Activated CD4-positive, alpha-beta T cell treated with anti-CD3 and anti-CD28 coated beads, Interleukin-2, amount 10 ng/mL, durations not matched to agents 24 days and 14 days (primary cell): ENCODE measurements at regions not wholly inside any gene's neighbourhood (a gene's known extent, or its start where the extent isn't known, plus 50 kb on each side); places are given as distances from the start of the nearest gene placed in this dataset.
"Not testable (repeated sequence)": the region's sequence is repeated elsewhere in the genome, so short reads cannot be mapped to it uniquely, and the experiment has no call there.

Experiments used
- DNase-seq: peaks from one replicate; pipeline ENCODE4 v3.0.0; 2022
- H3K27ac Mint-ChIP-seq: one replicate; pipeline ENCODE4 v1.8.0; 2022; ENCODE audit warnings: mild to moderate bottlenecking, mixed read lengths
- H3K27me3 Mint-ChIP-seq: one replicate; pipeline ENCODE4 v1.8.0; 2022; ENCODE audit warnings: mixed read lengths
- H3K36me3 Mint-ChIP-seq: one replicate; pipeline ENCODE4 v1.8.0; 2022; ENCODE audit warnings: low read depth, mild to moderate bottlenecking, mixed read lengths
- H3K4me1 Mint-ChIP-seq: one replicate; pipeline ENCODE4 v1.8.0; 2021; ENCODE audit warnings: mixed read lengths
- H3K4me3 Mint-ChIP-seq: one replicate; pipeline ENCODE4 v1.8.0; 2022; ENCODE audit warnings: mild to moderate bottlenecking, moderate library complexity, mixed read lengths
- H3K9me3 Mint-ChIP-seq: one replicate; pipeline ENCODE4 v1.8.0; 2021; ENCODE audit warnings: mixed read lengths
- intact Hi-C: fragments of 100-400 bp; cut with micrococcal nuclease; formaldehyde crosslinking; loops from one replicate; pipeline ENCODE4 v1.15.1; 2023

- H3K4me1 Mint-ChIP-seq, result no peaks in the 10 kb centered on the region
- no peaks in the 10 kb centered on the region for H3K36me3 Mint-ChIP-seq
- H3K9me3 Mint-ChIP-seq, result no peaks in the 10 kb centered on the region
- H3K4me3 Mint-ChIP-seq, result no peak overlapping the region
- no peak overlapping the region for H3K27ac Mint-ChIP-seq
- intact Hi-C loops, result no loop called here
- DNase-seq, result no peak
- no peaks in the 10 kb centered on the region for H3K27me3 Mint-ChIP-seq
Observed at GRCh38 chr1:219081943-219082925, 91.4 kb upstream of the LYPLAL1 start.

GRCh38 chr1:219083631-219084030 lies 90.0 kb upstream of the LYPLAL1 start:
- Mint-ChIP-seq H3K4me3 (no peak overlapping the region), H3K27ac (no peak overlapping the region), H3K9me3 (no peaks in the 10 kb centered on the region), H3K4me1 (no peaks in the 10 kb centered on the region), H3K27me3 (no peaks in the 10 kb centered on the region), H3K36me3 (no peaks in the 10 kb centered on the region)
- DNase-seq, result no peak
- intact Hi-C loops, result no loop called here

DNA sequence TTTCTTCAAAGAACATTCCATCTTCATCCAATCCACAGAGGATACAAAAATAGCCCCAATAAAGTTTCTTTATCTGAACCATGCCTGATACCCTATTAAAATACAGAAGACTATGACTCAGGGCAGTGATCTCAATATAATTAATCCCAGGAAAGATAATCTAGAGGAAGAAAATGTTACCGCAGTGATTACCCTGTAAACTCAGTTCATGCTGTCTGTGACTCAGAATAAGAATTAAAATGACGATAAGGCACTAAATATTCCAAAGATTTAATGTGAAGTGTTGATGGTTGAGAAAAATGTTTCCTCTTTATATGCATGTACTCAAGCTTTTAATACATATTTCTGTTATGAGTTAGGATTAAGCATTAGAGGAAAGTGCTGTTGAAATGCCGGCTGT lies 88.6 kb upstream of the LYPLAL1 start:
- Mint-ChIP-seq H3K27me3 (no peaks in the 10 kb centered on the region), H3K9me3 (no peaks in the 10 kb centered on the region), H3K27ac (no peak overlapping the region), H3K36me3 (no peaks in the 10 kb centered on the region), H3K4me3 (no peak overlapping the region), H3K4me1 (no peaks in the 10 kb centered on the region)
- intact Hi-C loops, result no loop called here
- no peak for DNase-seq

GRCh38 chr1:219085988-219086387 lies 87.7 kb upstream of the LYPLAL1 start:
- H3K27me3 Mint-ChIP-seq, result no peaks in the 10 kb centered on the region
- no peak for DNase-seq
- H3K9me3 Mint-ChIP-seq, result no peaks in the 10 kb centered on the region
- intact Hi-C loops, result no loop called here
- H3K4me3 Mint-ChIP-seq, result no peak overlapping the region
- H3K27ac Mint-ChIP-seq, result no peak overlapping the region
- no peaks in the 10 kb centered on the region for H3K4me1 Mint-ChIP-seq
- H3K36me3 Mint-ChIP-seq, result no peaks in the 10 kb centered on the region

DNA sequence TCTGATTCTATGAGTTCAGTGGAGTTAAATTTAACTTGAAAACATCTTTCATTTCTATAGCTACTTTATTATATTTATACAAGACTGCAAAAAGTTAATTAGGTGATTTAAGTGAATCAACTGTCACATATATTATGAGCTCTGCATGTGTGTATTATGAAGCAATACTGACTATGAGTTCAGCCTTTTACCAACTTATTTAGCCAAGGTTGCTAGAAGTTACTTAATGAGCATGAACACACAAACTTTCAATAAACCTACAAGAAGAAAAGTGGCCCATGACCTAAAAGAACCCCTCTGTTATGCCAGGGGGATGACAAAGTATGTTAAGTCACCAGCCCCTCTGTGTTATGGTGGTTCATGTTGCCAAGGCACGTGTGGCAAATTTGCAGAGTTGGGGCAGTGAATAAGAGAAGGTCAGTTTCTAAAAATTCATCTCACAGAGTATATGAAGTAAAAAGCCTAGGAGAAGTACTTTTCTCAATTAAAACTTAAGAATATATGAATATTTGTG lies 86.7 kb upstream of the LYPLAL1 start:
- intact Hi-C loops, result no loop called here
- DNase-seq, result no peak
- no peak overlapping the region for H3K27ac Mint-ChIP-seq
- H3K27me3 Mint-ChIP-seq, result no peaks in the 10 kb centered on the region
- H3K36me3 Mint-ChIP-seq, result no peaks in the 10 kb centered on the region
- H3K4me1 Mint-ChIP-seq, result no peaks in the 10 kb centered on the region
- no peak overlapping the region for H3K4me3 Mint-ChIP-seq
- no peaks in the 10 kb centered on the region for H3K9me3 Mint-ChIP-seq

DNA sequence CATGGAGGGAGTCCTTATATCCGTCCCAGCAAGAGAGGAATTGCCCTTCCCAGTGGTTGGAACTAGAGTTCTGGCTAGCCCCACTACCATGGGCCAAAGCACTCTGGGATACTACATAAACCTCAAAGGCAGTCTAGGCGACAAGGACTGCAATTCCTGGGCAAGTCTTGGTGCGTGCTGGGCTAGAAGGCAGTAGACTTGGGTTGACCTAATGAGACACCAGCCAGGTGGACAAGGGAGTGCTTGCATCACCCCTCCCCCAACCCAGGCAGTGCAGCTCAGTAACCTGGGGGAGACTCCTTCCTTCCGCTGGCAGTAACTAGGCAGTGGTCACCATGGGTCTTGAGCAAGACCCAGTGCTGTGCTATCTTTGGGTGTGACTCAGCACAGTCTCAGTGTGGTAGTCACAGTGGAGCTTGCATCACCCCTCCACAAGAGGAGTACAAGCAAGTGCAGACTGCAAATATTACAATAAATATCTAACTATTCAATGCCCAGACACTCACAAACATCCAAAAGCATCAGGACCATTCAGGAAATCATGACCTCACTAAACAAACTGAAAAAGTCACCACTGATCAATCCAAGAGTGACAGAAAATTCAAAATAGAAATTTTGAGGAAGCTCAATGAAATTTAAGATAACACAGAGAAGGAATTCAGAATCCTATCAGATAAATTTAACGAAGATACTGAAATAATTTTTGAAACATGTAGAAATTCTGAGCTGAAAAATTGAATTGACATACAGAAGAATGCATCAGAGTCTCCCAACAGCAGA lies 84.7 kb upstream of the LYPLAL1 start:
- Mint-ChIP-seq H3K27me3 (no peaks in the 10 kb centered on the region), H3K4me3 (no peak overlapping the region)
- intact Hi-C loops, result no loop called here

DNA sequence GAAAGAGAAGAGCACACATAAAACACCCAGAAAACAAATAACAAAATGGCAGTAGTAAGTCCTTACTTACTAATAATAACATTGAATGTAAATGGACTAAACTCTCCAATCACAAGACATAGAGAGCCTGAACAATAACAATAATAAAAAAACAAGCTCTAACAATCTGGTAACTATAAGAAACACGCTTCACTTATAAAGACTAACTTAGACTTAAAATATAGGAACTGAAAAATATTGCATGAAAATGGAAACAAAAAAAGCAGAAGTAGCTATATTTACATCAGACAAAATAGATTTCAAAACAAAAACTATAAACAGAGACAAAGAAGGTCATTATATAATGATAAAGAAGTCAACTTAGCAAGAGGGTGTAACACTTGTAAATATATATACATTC lies 83.1 kb upstream of the LYPLAL1 start:
- no peak for DNase-seq
- Mint-ChIP-seq H3K27ac (no peak overlapping the region), H3K27me3 (no peaks in the 10 kb centered on the region), H3K9me3 (no peaks in the 10 kb centered on the region), H3K4me1 (no peaks in the 10 kb centered on the region), H3K36me3 (no peaks in the 10 kb centered on the region), H3K4me3 (no peak overlapping the region)
- intact Hi-C loops, result no loop called here

More for the DNA sequence above, 84.7 kb upstream of the LYPLAL1 start:
- Mint-ChIP-seq H3K27ac (no peak overlapping the region), H3K9me3 (no peaks in the 10 kb centered on the region), H3K4me1 (no peaks in the 10 kb centered on the region), H3K36me3 (no peaks in the 10 kb centered on the region)
- DNase-seq, result no peak

DNA sequence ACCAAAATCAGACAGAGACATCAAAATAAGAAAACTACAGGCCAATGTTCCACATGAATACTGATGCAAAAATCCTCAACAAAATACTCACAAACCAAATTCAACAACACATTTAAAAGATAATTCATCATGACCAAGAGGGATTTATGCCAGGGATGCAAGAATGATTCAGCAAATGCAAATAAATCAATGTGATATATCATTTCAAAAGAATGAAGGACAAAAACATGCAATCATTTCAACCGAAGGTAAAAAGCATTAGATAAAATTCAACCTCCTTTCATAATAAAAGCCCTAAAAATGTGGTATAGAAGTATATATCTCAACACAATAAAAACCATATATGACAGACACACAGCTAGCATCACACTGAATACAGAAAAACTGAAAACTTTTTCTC lies 81.5 kb upstream of the LYPLAL1 start:
- DNase-seq, result no peak
- Mint-ChIP-seq H3K36me3 (no peaks in the 10 kb centered on the region), H3K27me3 (no peaks in the 10 kb centered on the region), H3K27ac (no peak overlapping the region), H3K4me3 (no peak overlapping the region), H3K4me1 (no peaks in the 10 kb centered on the region), H3K9me3 (no peaks in the 10 kb centered on the region)
- intact Hi-C loops, result no loop called here

- Mint-ChIP-seq H3K36me3 (no peaks in the 10 kb centered on the region), H3K4me3 (no peak overlapping the region), H3K9me3 (no peaks in the 10 kb centered on the region), H3K27me3 (no peaks in the 10 kb centered on the region), H3K4me1 (no peaks in the 10 kb centered on the region), H3K27ac (no peak overlapping the region)
- no peak for DNase-seq
- intact Hi-C loops, result no loop called here
Observed at GRCh38 chr1:219099307-219099706, 74.4 kb upstream of the LYPLAL1 start.

DNA sequence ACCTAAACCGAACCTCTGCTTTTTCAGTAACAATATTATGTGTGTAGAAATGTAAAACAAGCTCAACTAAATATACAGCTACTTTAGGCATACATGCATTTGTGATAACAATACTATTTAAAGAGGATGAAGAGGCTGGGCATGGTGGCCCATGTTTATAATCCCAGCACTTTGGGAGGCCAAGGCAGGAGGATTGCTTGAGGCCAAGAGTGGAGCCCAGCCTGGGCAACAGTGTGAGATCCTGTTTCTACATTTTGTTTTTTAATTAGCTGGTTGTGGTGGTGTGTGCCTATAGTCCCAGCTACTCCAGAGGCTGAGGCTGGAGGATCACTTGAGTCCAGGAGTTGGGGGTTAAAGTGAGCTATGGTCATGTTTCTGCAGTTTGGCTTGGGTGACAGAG lies 73.6 kb upstream of the LYPLAL1 start:
- Mint-ChIP-seq H3K4me3 (no peak overlapping the region), H3K27me3 (no peaks in the 10 kb centered on the region), H3K36me3 (no peaks in the 10 kb centered on the region), H3K4me1 (no peaks in the 10 kb centered on the region), H3K27ac (no peak overlapping the region), H3K9me3 (no peaks in the 10 kb centered on the region)
- intact Hi-C loops, result no loop called here
- DNase-seq, result no peak

DNA sequence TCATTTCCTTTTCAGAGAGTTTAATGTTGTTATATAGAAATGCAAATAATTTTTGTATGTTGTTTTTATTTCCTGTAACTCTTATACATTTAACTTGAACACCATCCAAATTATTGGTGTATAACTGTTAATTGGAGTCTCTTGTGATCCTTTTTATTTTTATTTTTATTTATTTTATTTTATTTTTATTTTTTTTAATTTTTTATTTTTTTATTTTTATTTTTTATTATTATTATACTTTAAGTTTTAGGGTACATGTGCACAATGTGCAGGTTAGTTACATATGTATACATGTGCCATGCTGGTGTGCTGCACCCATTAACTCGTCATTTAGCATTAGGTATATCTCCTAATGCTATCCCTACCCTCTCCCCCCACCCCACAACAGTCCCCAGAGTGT lies 71.2 kb upstream of the LYPLAL1 start:
- H3K9me3 Mint-ChIP-seq, DNase-seq, H3K4me1 Mint-ChIP-seq, H3K27me3 Mint-ChIP-seq, intact Hi-C loops, H3K4me3 Mint-ChIP-seq, H3K27ac Mint-ChIP-seq, H3K36me3 Mint-ChIP-seq: not testable (repeated sequence)

DNA sequence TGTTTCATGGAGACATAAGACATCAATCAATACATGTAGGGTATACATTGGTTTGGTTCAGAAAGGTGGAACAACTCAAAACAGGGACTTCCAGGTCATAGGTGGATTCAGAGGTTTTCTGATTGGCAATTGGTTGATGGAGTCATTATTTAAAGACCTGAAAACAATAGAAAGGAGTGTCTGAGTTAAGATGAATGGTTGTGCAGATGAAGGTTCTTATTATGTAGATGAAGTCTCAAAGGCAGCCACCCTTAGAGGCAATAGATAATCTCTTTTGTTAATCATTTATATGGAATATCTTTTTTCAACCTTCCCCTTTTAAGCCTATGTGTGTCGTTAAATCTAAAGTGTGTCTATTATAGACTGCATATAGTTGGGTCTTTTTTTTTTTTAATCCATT lies 67.8 kb upstream of the LYPLAL1 start:
- Mint-ChIP-seq H3K27me3 (no peaks in the 10 kb centered on the region), H3K9me3 (no peaks in the 10 kb centered on the region), H3K4me1 (no peaks in the 10 kb centered on the region), H3K36me3 (no peaks in the 10 kb centered on the region), H3K27ac (no peak overlapping the region), H3K4me3 (no peak overlapping the region)
- DNase-seq, result no peak
- intact Hi-C loops, result no loop called here

DNA sequence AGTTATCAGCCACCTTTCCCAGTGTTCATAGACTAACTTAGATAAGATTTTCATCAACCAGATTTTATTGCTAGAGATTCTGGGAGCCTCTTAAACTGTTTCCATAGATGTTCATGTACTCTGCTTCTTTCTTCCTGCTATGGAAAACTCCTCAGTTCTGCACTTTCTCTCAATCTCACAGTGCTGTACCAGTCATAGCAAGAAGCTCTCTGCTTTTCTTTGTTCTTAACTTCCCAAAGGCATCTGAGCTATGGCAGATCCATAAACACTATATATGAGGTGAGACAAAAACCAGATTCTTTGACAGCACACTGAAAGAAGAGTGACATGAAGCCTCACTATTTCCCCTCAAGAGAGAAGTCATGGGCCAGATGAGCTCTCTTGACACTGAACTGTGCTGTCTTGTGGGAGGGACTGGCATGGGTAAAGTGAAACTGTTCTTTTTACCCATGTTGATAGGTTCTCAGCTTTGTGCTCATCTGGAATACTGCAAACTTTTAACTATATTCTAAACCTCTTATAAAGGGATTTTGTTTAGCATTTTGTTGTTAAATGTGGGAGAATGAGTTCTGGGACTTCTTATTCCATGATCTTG lies 64.2 kb upstream of the LYPLAL1 start:
- no peak overlapping the region for H3K4me3 Mint-ChIP-seq
- DNase-seq, result no peak
- H3K4me1 Mint-ChIP-seq, result no peaks in the 10 kb centered on the region
- peaks cover 5% of the 10 kb centered on the region for H3K9me3 Mint-ChIP-seq
- no peaks in the 10 kb centered on the region for H3K36me3 Mint-ChIP-seq
- intact Hi-C loops, result no loop called here
- no peaks in the 10 kb centered on the region for H3K27me3 Mint-ChIP-seq
- H3K27ac Mint-ChIP-seq, result no peak overlapping the region

DNA sequence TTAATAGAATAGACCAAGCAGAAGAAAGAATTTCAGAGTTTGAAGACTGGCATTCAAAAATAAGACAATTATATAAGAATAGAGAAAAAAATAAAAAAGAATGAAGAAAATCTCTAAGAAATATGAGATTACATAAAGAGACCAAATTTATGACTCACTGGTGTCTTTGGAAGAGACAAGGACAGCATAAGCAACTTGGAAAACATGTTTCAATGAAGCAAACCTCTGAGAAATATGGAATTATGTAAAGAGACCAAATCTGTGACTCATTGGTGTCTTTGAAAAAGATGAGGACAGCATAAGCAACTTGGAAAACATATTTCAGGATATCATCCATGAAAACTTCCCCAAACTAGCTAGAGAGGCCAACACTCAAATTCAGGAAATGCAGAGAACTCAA lies 60.4 kb upstream of the LYPLAL1 start:
- H3K9me3 Mint-ChIP-seq, result peaks cover 5% of the 10 kb centered on the region
- intact Hi-C loops, result no loop called here
- no peak overlapping the region for H3K4me3 Mint-ChIP-seq
- no peak for DNase-seq
- H3K27ac Mint-ChIP-seq, result no peak overlapping the region
- no peaks in the 10 kb centered on the region for H3K27me3 Mint-ChIP-seq
- no peaks in the 10 kb centered on the region for H3K4me1 Mint-ChIP-seq
- no peaks in the 10 kb centered on the region for H3K36me3 Mint-ChIP-seq
